HEK293T (cell line): ENCODE measurements at regions not wholly inside any gene's neighbourhood (a gene's known extent, or its start where the extent isn't known, plus 50 kb on each side); places are given as distances from the start of the nearest gene placed in this dataset.

Experiments used
- CTCF ChIA-PET: fragments of 350-600 bp; formaldehyde crosslinking; extraction: SDS; loops from one replicate; lab custom pipeline; 2021; ENCODE audit warnings: antibody characterized with exemption, inconsistent platforms; lab: Yijun Ruan, JAX
- POLR2A ChIA-PET: fragments of 350-600 bp; formaldehyde crosslinking; extraction: SDS; loops from one replicate; lab custom pipeline; 2020; ENCODE audit warnings: antibody characterized with exemption, inconsistent platforms; lab: Yijun Ruan, JAX
- DNase-seq: peaks from one replicate; pipeline ENCODE4 v3.0.0; 2012; ENCODE audit warnings: mixed read lengths; ENCODE audit errors: extremely low spot score
- ARNT ChIP-seq: fragments of 450-650 bp; IDR thresholded peaks from 2 replicates; pipeline ENCODE4 v1.6.1; 2017; ENCODE audit warnings: mild to moderate bottlenecking
- BHLHE40 ChIP-seq: fragments of 450-650 bp; IDR thresholded peaks from 2 replicates; pipeline ENCODE4 v1.6.1; 2016; ENCODE audit warnings: mild to moderate bottlenecking, moderate library complexity, borderline replicate concordance
- CTBP1 ChIP-seq: fragments of 450-650 bp; IDR thresholded peaks from 2 replicates; pipeline ENCODE4 v1.6.1; 2016; ENCODE audit warnings: borderline replicate concordance
- ELF4 ChIP-seq: fragments of 450-650 bp; IDR thresholded peaks from 2 replicates; pipeline ENCODE4 v1.6.1; 2017; ENCODE audit warnings: antibody characterized with exemption
- FOXA1 ChIP-seq: fragments of 450-650 bp; IDR thresholded peaks from 2 replicates; pipeline ENCODE4 v1.6.1; 2016; ENCODE audit warnings: mild to moderate bottlenecking
- FOXK2 ChIP-seq: fragments of 450-650 bp; IDR thresholded peaks from 2 replicates; pipeline ENCODE4 v1.6.1; 2016; ENCODE audit warnings: mild to moderate bottlenecking
- FOXM1 ChIP-seq: fragments of 450-650 bp; IDR thresholded peaks from 2 replicates; pipeline ENCODE4 v1.6.1; 2017; ENCODE audit warnings: mild to moderate bottlenecking, borderline replicate concordance
- HDGF ChIP-seq: fragments of 450-650 bp; IDR thresholded peaks from 2 replicates; pipeline ENCODE4 v1.6.1; 2017; ENCODE audit warnings: antibody characterized with exemption, borderline replicate concordance
- L3MBTL2 ChIP-seq: fragments of 450-650 bp; conservative IDR thresholded peaks from 2 replicates; pipeline ENCODE4 v1.6.1; 2016; ENCODE audit warnings: mild to moderate bottlenecking
- LEF1 ChIP-seq: fragments of 450-650 bp; IDR thresholded peaks from 2 replicates; pipeline ENCODE4 v1.6.1; 2017; ENCODE audit warnings: mild to moderate bottlenecking, borderline replicate concordance
- NFRKB ChIP-seq: fragments of 450-650 bp; IDR thresholded peaks from 2 replicates; pipeline ENCODE4 v1.6.1; 2016; ENCODE audit warnings: mild to moderate bottlenecking, moderate library complexity
- SP1 ChIP-seq: fragments of 450-650 bp; IDR thresholded peaks from 2 replicates; pipeline ENCODE4 v1.6.1; 2017
- SUZ12 ChIP-seq: fragments of 450-650 bp; IDR thresholded peaks from 2 replicates; pipeline ENCODE4 v1.6.1; 2016; ENCODE audit warnings: mild to moderate bottlenecking
- TARDBP ChIP-seq: fragments of 450-650 bp; IDR thresholded peaks from 2 replicates; pipeline ENCODE4 v1.6.1; 2016
- ZNF384 ChIP-seq: fragments of 450-650 bp; IDR thresholded peaks from 2 replicates; pipeline ENCODE4 v1.6.1; 2016
- TF ChIP-seq, protein P1 (sequence below): fragments of 450-650 bp; IDR thresholded peaks from 2 replicates; pipeline ENCODE4 v1.6.1; 2016

DNA sequence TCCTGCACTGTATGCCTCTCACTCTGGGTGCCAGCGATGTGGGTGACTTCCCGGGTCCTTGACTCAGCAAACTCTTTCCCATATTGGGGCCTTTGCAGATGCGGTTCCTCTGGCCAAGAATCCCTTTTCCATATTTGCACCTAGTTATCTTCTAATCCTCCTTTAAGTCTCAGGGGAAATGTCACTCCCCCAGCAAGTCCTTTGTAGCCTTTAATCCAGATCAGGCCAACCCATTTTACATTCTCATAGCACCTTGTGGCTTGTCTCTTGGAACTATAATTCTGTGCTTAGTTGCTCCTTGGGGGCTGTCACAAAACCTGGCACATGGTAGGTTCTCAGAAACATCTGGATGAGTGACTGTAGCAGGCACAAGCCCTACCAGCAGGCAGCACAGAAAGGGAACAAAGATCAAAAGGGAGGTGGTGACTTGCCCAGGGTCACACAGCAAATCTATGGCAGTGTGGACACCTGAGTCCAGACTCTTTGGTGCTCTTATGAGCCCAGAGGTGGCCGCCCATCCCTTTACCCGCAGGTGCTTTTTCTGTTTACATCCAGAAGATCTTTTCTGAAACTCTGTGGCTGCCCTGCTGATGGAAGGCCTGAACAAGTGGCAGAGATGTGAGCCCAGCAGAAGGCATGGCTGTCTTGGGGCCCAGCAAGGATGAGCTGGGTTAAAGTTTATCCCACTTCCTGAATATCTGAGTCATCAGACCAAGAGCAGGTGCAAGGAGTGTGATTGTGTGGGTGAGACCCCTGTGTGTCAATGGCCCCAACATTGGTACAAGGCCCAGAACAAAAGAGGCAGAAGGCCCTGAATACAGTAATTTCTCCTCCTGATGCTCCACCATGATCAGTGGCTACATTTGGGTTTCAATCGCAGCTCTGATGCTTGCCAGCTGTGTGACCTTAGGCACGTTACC, 78.6 kb upstream of the GRK3 start:
- no peak for TF ChIP-seq ARNT
- TF ChIP-seq NFRKB: no peak
- no peak for TF ChIP-seq LEF1
- TF ChIP-seq, protein P1, sequence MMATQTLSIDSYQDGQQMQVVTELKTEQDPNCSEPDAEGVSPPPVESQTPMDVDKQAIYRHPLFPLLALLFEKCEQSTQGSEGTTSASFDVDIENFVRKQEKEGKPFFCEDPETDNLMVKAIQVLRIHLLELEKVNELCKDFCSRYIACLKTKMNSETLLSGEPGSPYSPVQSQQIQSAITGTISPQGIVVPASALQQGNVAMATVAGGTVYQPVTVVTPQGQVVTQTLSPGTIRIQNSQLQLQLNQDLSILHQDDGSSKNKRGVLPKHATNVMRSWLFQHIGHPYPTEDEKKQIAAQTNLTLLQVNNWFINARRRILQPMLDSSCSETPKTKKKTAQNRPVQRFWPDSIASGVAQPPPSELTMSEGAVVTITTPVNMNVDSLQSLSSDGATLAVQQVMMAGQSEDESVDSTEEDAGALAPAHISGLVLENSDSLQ: no peak
- no peak for TF ChIP-seq FOXK2
- no peak for TF ChIP-seq FOXM1
- TF ChIP-seq ZNF384: no peak
- TF ChIP-seq L3MBTL2: no peak
- no peak for TF ChIP-seq SP1
- TF ChIP-seq ELF4: no peak
- no peak for TF ChIP-seq TARDBP
- TF ChIP-seq HDGF: no peak
- no peak for TF ChIP-seq FOXA1
- TF ChIP-seq BHLHE40: no peak
- TF ChIP-seq SUZ12: no peak
- CTCF ChIA-PET: no interaction called here
- DNase-seq: no peak
- POLR2A ChIA-PET: no interaction called here

DNA sequence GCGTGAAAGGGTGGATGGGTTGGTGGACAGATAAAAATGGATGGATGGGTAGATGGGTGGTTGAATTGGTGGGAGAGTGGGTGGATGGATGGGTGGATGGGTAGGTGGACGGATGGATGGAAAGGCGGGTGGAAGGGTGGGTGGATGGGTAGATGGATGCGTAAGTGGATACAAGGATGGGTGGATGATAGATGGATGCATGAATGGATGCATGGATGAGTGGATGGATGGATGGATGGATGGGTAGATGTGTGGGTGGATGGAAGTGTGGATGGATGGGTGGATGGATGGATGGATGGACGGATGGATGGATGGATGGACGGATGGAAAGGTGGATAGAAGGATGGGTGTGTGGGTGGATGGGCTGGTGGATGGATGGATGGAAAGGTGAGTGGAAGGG, 77.0 kb upstream of the GRK3 start:
- no peak for DNase-seq
- ChIA-PET CTCF (no interaction called here), POLR2A (no interaction called here)
- TF ChIP-seq NFRKB: no peak
- no peak for TF ChIP-seq FOXK2
- TF ChIP-seq TARDBP: peak; percentile 66; the same call in 1 of the 2 replicates
- no peak for TF ChIP-seq FOXA1
- TF ChIP-seq LEF1: no peak
- TF ChIP-seq, protein P1: no peak
- no peak for TF ChIP-seq BHLHE40

DNA sequence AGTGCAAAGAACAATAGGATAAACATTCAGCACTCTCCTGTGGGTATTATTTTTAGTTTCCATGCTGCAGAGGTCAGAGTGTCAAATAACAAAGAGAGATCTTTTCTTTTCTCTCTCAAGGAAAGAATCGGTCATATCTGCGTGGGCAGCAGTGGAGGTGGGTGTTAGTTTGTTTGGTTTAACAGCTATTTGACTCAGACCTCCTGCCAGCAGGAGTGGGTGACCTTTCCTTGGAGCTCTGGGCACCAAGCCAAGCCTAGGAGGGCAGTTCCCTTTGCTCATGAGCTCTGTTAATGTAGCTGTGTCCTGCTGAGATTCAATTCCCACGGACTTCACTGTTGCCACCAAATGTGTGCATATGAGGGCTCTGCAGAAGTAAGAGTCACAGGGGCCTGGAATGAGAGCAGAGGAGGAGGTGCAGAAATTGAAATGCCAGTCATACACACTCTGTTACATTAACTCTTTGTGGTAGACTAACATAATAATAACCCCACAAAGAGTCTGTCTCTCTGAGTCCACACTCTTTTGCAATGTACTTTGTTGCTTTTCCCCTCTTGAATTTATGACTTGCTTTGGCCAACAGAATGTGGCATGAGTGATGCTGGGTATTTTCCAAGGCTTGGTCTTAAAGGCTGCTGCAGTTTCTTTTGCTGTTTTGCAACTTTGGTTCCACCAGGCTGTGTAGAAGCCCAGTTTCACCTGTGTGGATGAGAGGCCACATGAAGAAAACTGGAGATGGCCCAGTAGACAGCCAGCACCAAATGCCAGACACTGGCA, 76.0 kb upstream of the GRK3 start:
- peak; percentile 55 for DNase-seq
- CTCF ChIA-PET: no interaction called here

DNA sequence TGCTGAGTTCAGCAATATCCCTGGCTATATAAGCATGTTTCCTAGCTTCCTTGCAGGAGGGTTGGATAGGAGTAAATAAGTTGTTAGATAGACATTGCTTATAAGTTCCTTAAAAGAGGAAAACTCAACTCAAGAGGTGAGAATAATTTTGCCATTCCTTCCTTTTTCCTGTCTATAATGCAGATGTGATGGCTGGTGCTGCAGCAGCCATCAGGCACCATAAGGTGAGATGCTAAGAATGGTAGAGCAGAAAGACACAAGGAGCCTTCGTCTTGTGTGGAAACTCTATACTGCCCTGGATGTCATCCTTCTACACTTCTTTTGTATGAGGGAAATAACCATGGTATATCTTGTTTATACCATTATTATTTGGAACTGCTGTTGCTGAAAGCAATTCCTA, 74.5 kb upstream of the GRK3 start:
- ChIA-PET CTCF (no interaction called here), POLR2A (no interaction called here)
- no peak for TF ChIP-seq BHLHE40
- no peak for TF ChIP-seq ELF4
- no peak for TF ChIP-seq ARNT
- TF ChIP-seq HDGF: no peak
- TF ChIP-seq, protein P1: no peak
- no peak for TF ChIP-seq FOXA1
- TF ChIP-seq CTBP1: no peak
- no peak for TF ChIP-seq ZNF384
- no peak for TF ChIP-seq TARDBP
- DNase-seq: no peak

More for the DNA sequence above, 76.0 kb upstream of the GRK3 start:
- POLR2A ChIA-PET: no interaction called here
- TF ChIP-seq FOXK2 (no peak), CTBP1 (0 out of 2 replicates have a peak, but pooled peaks have one; percentile 30), SP1 (no peak), ELF4 (no peak), FOXM1 (no peak)

DNA sequence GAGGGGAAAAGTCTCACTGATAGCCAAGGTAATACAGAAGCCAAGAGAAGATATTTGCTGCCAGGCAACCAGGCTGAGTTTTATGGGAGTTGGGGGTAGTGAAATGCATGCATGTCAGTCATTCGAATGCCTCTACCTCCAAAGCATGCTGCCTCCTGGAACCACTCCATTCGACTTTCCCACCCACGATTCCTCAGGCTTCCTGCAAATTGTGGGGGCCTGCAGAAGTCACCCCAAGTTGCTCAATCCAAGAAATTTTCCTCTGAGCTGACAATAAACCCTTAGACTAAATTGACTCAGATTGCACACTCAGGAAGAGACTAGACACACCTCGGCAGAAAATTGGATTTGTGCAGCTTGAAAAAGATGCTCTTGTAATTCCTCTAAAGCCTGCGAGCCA, 73.6 kb upstream of the GRK3 start:
- DNase-seq: no peak
- TF ChIP-seq LEF1 (no peak), L3MBTL2 (no peak), ELF4 (no peak)
- TF ChIP-seq, protein P1: no peak
- ChIA-PET CTCF (no interaction called here), POLR2A (no interaction called here)

DNA sequence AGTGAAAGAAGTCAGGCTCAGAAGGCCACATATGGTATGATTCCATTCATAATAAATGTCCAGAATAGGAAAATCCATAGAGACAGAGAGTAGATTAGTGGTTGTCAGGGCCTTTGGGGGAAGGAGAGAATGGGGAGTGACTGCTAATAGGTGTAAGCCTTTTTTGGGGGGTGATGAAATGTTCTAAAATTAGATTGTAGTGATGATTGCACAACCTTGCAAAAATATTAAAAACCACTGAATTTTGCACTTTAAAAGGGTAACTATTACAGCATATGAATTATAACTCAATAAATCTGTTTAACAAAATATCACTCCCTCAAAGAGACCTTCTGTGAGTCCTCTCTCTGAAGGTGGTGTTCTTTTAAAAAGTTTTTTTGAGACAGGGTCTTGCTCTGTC, 72.3 kb upstream of the GRK3 start:
- CTCF ChIA-PET: no interaction called here
- TF ChIP-seq SP1 (no peak), FOXK2 (no peak), BHLHE40 (no peak)
- POLR2A ChIA-PET: no interaction called here
- no peak for DNase-seq
